ENCODE measurements at regions not wholly inside any gene's neighbourhood (a gene's known extent, or its start where the extent isn't known, plus 50 kb on each side); places are given as distances from the start of the nearest gene placed in this dataset.

GRCh38 chr18:47594621-47595086, 335.8 kb downstream of the SMAD2 start:
- Histone ChIP-seq H3K36me3 (replicated peaks) (no peaks in the 10 kb centered on the region), H3K27ac (no peak overlapping the region), H3K27me3 (replicated peaks) (no peaks in the 10 kb centered on the region), H3K4me3 (ENCODE audit: low read depth, low read length) (no peak overlapping the region)
- no peak for DNase-seq
- TF ChIP-seq CTCF (IDR thresholded peaks at IDR 0.05; ENCODE audit: low read depth, low read length, missing control alignments), result no peak
- in situ Hi-C loops (cut with HindIII; ENCODE audit: low pct_ligation_motif_present, low sequenced_read_pairs), result no loop called here

- TF ChIP-seq CTCF (IDR thresholded peaks at IDR 0.05; ENCODE audit: low read depth, low read length, missing control alignments), result no peak
- H3K4me3 ChIP-seq (ENCODE audit: low read depth, low read length), result no peak overlapping the region
Observed at GRCh38 chr18:47593744-47594472, 336.6 kb downstream of the SMAD2 start.

GRCh38 chr18:47591429-47591828, 339.0 kb downstream of the SMAD2 start:
- no peak for DNase-seq
- Histone ChIP-seq H3K27ac (no peak overlapping the region), H3K27me3 (replicated peaks) (no peaks in the 10 kb centered on the region), H3K36me3 (replicated peaks) (no peaks in the 10 kb centered on the region), H3K4me3 (ENCODE audit: low read depth, low read length) (no peak overlapping the region)
- in situ Hi-C loops (cut with HindIII; ENCODE audit: low pct_ligation_motif_present, low sequenced_read_pairs), result no loop called here
- no peak for TF ChIP-seq CTCF (IDR thresholded peaks at IDR 0.05; ENCODE audit: low read depth, low read length, missing control alignments)

More at GRCh38 chr18:47593744-47594472, 336.6 kb downstream of the SMAD2 start:
- in situ Hi-C loops (cut with HindIII; ENCODE audit: low pct_ligation_motif_present, low sequenced_read_pairs), result no loop called here
- Histone ChIP-seq H3K27ac (no peak overlapping the region), H3K36me3 (replicated peaks) (no peaks in the 10 kb centered on the region), H3K27me3 (replicated peaks) (no peaks in the 10 kb centered on the region)
- DNase-seq, result no peak

GRCh38 chr18:47587587-47587986, 336.1 kb upstream of the SKOR2 start:
- in situ Hi-C loops (cut with HindIII; ENCODE audit: low pct_ligation_motif_present, low sequenced_read_pairs), result no loop called here

GRCh38 chr18:47586418-47587070, 335.1 kb upstream of the SKOR2 start:
- Histone ChIP-seq H3K27me3 (replicated peaks) (no peaks in the 10 kb centered on the region), H3K4me3 (ENCODE audit: low read depth, low read length) (no peak overlapping the region), H3K27ac (no peak overlapping the region), H3K36me3 (replicated peaks) (no peaks in the 10 kb centered on the region)
- in situ Hi-C loops (cut with HindIII; ENCODE audit: low pct_ligation_motif_present, low sequenced_read_pairs), result no loop called here
- TF ChIP-seq CTCF (IDR thresholded peaks at IDR 0.05; ENCODE audit: low read depth, low read length, missing control alignments), result no peak
- DNase-seq, result no peak

More at GRCh38 chr18:47587587-47587986, 336.1 kb upstream of the SKOR2 start:
- no peak for DNase-seq
- Histone ChIP-seq H3K36me3 (replicated peaks) (no peaks in the 10 kb centered on the region), H3K4me3 (ENCODE audit: low read depth, low read length) (no peak overlapping the region), H3K27ac (no peak overlapping the region), H3K27me3 (replicated peaks) (no peaks in the 10 kb centered on the region)
- TF ChIP-seq CTCF (IDR thresholded peaks at IDR 0.05; ENCODE audit: low read depth, low read length, missing control alignments), result no peak
